ENCODE measurements at regions not wholly inside any gene's neighbourhood (a gene's known extent, or its start where the extent isn't known, plus 50 kb on each side); places are given as distances from the start of the nearest gene placed in this dataset.

GRCh38 chr10:10101106-10101505, 916.6 kb upstream of the CELF2 start:
- Mint-ChIP-seq H3K4me1 (ENCODE audit: low read depth) (peaks cover under 1% of the 10 kb centered on the region), H3K9me3 (ENCODE audit: low read depth) (peaks cover 9% of the 10 kb centered on the region), H3K27ac (no peak overlapping the region), H3K27me3 (no peaks in the 10 kb centered on the region), H3K36me3 (ENCODE audit: insufficient read depth) (no peaks in the 10 kb centered on the region), H3K4me3 (ENCODE audit: low read depth) (no peak overlapping the region)
- TF ChIP-seq CTCF (IDR thresholded peaks at IDR 0.05; ENCODE audit: unreplicated experiment), result no peak
- no peak for DNase-seq (ENCODE audit: low spot score, unreplicated experiment)

GRCh38 chr10:10110844-10111490, 906.7 kb upstream of the CELF2 start:
- no peak for TF ChIP-seq CTCF (IDR thresholded peaks at IDR 0.05; ENCODE audit: unreplicated experiment)
- Mint-ChIP-seq H3K27ac (no peak overlapping the region), H3K9me3 (ENCODE audit: low read depth) (peaks cover 4% of the 10 kb centered on the region), H3K4me1 (ENCODE audit: low read depth) (no peaks in the 10 kb centered on the region), H3K4me3 (ENCODE audit: low read depth) (no peak overlapping the region), H3K27me3 (no peaks in the 10 kb centered on the region), H3K36me3 (ENCODE audit: insufficient read depth) (no peaks in the 10 kb centered on the region)
- no peak for DNase-seq (ENCODE audit: low spot score, unreplicated experiment)

GRCh38 chr10:10118131-10118530, 899.5 kb upstream of the CELF2 start:
- DNase-seq (ENCODE audit: low spot score, unreplicated experiment), result no peak
- Mint-ChIP-seq H3K9me3 (ENCODE audit: low read depth) (peaks cover 8% of the 10 kb centered on the region), H3K27ac (no peak overlapping the region), H3K4me1 (ENCODE audit: low read depth) (no peaks in the 10 kb centered on the region), H3K4me3 (ENCODE audit: low read depth) (no peak overlapping the region), H3K36me3 (ENCODE audit: insufficient read depth) (no peaks in the 10 kb centered on the region), H3K27me3 (no peaks in the 10 kb centered on the region)
- no peak for TF ChIP-seq CTCF (IDR thresholded peaks at IDR 0.05; ENCODE audit: unreplicated experiment)

- H3K9me3 Mint-ChIP-seq (ENCODE audit: low read depth), result peaks cover 4% of the 10 kb centered on the region
- no peaks in the 10 kb centered on the region for H3K36me3 Mint-ChIP-seq (ENCODE audit: insufficient read depth)
- H3K4me1 Mint-ChIP-seq (ENCODE audit: low read depth), result no peaks in the 10 kb centered on the region
- H3K4me3 Mint-ChIP-seq (ENCODE audit: low read depth), result no peak overlapping the region
- DNase-seq (ENCODE audit: low spot score, unreplicated experiment), result no peak
- no peak overlapping the region for H3K27ac Mint-ChIP-seq
- no peak for TF ChIP-seq CTCF (IDR thresholded peaks at IDR 0.05; ENCODE audit: unreplicated experiment)
- no peaks in the 10 kb centered on the region for H3K27me3 Mint-ChIP-seq
Measured at GRCh38 chr10:10120671-10121070, 897.0 kb upstream of the CELF2 start.

- no peaks in the 10 kb centered on the region for H3K9me3 Mint-ChIP-seq (ENCODE audit: low read depth)
- DNase-seq (ENCODE audit: low spot score, unreplicated experiment), result no peak
- no peak overlapping the region for H3K4me3 Mint-ChIP-seq (ENCODE audit: low read depth)
- H3K4me1 Mint-ChIP-seq (ENCODE audit: low read depth), result no peaks in the 10 kb centered on the region
- no peak overlapping the region for H3K27ac Mint-ChIP-seq
- TF ChIP-seq CTCF (IDR thresholded peaks at IDR 0.05; ENCODE audit: unreplicated experiment), result no peak
- H3K36me3 Mint-ChIP-seq (ENCODE audit: insufficient read depth), result no peaks in the 10 kb centered on the region
- H3K27me3 Mint-ChIP-seq, result no peaks in the 10 kb centered on the region
Measured at GRCh38 chr10:10125676-10126075, 892.0 kb upstream of the CELF2 start.

All from progenitor cell of endocrine pancreas (in vitro differentiated cells).